ENCODE measurements at regions not wholly inside any gene's neighbourhood (a gene's known extent, or its start where the extent isn't known, plus 50 kb on each side); places are given as distances from the start of the nearest gene placed in this dataset.

DNA sequence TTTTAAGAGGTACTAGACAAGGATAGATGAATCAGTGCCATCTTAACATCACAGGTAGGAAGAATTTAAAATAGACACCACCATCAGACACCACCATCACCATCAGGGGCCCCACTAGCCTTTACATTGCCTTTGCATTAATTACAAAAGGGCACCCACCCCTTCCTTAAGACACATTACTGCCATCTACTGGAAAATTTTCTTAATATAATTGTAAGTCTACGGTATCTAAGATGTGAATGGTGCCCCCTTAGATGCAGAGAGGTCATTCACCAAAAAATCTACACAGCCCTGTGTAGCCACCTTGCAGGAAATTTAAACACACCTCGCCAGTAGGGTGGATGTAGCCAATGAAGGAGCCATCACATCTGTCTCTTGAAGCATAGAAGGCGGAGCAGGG is 184.1 kb downstream of the MID1IP1 start (continued):
- TF ChIP-seq, protein P1, sequence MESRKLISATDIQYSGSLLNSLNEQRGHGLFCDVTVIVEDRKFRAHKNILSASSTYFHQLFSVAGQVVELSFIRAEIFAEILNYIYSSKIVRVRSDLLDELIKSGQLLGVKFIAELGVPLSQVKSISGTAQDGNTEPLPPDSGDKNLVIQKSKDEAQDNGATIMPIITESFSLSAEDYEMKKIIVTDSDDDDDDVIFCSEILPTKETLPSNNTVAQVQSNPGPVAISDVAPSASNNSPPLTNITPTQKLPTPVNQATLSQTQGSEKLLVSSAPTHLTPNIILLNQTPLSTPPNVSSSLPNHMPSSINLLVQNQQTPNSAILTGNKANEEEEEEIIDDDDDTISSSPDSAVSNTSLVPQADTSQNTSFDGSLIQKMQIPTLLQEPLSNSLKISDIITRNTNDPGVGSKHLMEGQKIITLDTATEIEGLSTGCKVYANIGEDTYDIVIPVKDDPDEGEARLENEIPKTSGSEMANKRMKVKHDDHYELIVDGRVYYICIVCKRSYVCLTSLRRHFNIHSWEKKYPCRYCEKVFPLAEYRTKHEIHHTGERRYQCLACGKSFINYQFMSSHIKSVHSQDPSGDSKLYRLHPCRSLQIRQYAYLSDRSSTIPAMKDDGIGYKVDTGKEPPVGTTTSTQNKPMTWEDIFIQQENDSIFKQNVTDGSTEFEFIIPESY (IDR thresholded peaks at IDR 0.05; ENCODE audit: borderline replicate concordance, low read depth), result no peak
- TF ChIP-seq, protein P2, sequence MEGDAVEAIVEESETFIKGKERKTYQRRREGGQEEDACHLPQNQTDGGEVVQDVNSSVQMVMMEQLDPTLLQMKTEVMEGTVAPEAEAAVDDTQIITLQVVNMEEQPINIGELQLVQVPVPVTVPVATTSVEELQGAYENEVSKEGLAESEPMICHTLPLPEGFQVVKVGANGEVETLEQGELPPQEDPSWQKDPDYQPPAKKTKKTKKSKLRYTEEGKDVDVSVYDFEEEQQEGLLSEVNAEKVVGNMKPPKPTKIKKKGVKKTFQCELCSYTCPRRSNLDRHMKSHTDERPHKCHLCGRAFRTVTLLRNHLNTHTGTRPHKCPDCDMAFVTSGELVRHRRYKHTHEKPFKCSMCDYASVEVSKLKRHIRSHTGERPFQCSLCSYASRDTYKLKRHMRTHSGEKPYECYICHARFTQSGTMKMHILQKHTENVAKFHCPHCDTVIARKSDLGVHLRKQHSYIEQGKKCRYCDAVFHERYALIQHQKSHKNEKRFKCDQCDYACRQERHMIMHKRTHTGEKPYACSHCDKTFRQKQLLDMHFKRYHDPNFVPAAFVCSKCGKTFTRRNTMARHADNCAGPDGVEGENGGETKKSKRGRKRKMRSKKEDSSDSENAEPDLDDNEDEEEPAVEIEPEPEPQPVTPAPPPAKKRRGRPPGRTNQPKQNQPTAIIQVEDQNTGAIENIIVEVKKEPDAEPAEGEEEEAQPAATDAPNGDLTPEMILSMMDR (IDR thresholded peaks at IDR 0.05), result peak; percentile 44
- TF ChIP-seq RFX5 (IDR thresholded peaks at IDR 0.05; ENCODE audit: low read length), result no peak

DNA sequence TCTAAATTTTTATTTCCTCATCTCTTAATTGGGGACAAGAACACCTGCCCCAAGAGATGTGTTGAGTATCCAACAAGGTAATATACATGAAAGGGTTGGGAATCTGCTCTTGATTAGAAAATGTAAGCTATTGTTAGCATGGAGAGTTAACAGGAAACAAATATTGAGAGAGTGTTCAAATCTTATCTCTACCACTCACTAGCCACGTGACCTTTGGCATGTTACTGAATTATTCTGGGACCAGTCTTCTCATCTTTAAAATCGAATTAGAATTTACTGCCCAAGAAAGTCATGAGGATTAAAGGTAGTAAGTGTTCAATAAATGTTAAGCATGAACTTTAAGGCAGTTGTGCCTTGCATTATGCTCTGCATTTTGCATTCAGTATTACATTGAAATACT is 184.7 kb downstream of the MID1IP1 start:
- no peak for TF ChIP-seq SIN3A (IDR thresholded peaks at IDR 0.05; ENCODE audit: borderline replicate concordance, low read depth, low read length)
- no peak for TF ChIP-seq RCOR1 (IDR thresholded peaks at IDR 0.05; ENCODE audit: low read length)
- TF ChIP-seq, protein P3, sequence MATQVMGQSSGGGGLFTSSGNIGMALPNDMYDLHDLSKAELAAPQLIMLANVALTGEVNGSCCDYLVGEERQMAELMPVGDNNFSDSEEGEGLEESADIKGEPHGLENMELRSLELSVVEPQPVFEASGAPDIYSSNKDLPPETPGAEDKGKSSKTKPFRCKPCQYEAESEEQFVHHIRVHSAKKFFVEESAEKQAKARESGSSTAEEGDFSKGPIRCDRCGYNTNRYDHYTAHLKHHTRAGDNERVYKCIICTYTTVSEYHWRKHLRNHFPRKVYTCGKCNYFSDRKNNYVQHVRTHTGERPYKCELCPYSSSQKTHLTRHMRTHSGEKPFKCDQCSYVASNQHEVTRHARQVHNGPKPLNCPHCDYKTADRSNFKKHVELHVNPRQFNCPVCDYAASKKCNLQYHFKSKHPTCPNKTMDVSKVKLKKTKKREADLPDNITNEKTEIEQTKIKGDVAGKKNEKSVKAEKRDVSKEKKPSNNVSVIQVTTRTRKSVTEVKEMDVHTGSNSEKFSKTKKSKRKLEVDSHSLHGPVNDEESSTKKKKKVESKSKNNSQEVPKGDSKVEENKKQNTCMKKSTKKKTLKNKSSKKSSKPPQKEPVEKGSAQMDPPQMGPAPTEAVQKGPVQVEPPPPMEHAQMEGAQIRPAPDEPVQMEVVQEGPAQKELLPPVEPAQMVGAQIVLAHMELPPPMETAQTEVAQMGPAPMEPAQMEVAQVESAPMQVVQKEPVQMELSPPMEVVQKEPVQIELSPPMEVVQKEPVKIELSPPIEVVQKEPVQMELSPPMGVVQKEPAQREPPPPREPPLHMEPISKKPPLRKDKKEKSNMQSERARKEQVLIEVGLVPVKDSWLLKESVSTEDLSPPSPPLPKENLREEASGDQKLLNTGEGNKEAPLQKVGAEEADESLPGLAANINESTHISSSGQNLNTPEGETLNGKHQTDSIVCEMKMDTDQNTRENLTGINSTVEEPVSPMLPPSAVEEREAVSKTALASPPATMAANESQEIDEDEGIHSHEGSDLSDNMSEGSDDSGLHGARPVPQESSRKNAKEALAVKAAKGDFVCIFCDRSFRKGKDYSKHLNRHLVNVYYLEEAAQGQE (IDR thresholded peaks at IDR 0.05; ENCODE audit: low read depth, low read length), result no peak
- TF ChIP-seq, protein P4, sequence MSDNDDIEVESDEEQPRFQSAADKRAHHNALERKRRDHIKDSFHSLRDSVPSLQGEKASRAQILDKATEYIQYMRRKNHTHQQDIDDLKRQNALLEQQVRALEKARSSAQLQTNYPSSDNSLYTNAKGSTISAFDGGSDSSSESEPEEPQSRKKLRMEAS (IDR thresholded peaks at IDR 0.05; ENCODE audit: low read depth), result no peak
- TF ChIP-seq, protein P5, sequence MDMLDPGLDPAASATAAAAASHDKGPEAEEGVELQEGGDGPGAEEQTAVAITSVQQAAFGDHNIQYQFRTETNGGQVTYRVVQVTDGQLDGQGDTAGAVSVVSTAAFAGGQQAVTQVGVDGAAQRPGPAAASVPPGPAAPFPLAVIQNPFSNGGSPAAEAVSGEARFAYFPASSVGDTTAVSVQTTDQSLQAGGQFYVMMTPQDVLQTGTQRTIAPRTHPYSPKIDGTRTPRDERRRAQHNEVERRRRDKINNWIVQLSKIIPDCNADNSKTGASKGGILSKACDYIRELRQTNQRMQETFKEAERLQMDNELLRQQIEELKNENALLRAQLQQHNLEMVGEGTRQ (IDR thresholded peaks at IDR 0.05; ENCODE audit: borderline replicate concordance, low read depth, low read length), result no peak
- no peak for TF ChIP-seq MEF2A (IDR thresholded peaks at IDR 0.05; ENCODE audit: borderline replicate concordance, low read depth)
- TF ChIP-seq POLR2AphosphoS5 (IDR thresholded peaks at IDR 0.05; ENCODE audit: low read depth, low read length), result no peak
- TF ChIP-seq FOXJ3 (CRISPR knock-in tag; IDR thresholded peaks at IDR 0.05), result no peak
- TF ChIP-seq, protein P6, sequence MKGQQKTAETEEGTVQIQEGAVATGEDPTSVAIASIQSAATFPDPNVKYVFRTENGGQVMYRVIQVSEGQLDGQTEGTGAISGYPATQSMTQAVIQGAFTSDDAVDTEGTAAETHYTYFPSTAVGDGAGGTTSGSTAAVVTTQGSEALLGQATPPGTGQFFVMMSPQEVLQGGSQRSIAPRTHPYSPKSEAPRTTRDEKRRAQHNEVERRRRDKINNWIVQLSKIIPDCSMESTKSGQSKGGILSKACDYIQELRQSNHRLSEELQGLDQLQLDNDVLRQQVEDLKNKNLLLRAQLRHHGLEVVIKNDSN (IDR thresholded peaks at IDR 0.05; ENCODE audit: borderline replicate concordance, low read depth), result no peak
- H3K27ac ChIP-seq (ENCODE audit: low read depth in 2 of 2, low read length in 1 of 2), result no peak overlapping the region
- no peaks in the 10 kb centered on the region for H3K36me3 ChIP-seq (replicated peaks in 1 of 2; ENCODE audit: control insufficient read depth in 1 of 2, insufficient read depth in 2 of 2, low read length in 1 of 2)
- no peaks in the 10 kb centered on the region; a peak in 1 of 4 replicates for H3K4me1 ChIP-seq (ENCODE audit: control insufficient read depth in 1 of 2, insufficient read depth in 2 of 2, low read depth in 1 of 2, low read length in 1 of 2)
- H3K4me2 ChIP-seq, result no peak overlapping the region
- POLR2A ChIA-PET, result no interaction called here
- H3K27me3 ChIP-seq (ENCODE audit: insufficient read depth), result no peaks in the 10 kb centered on the region
- H2AFZ ChIP-seq (ENCODE audit: low read depth), result no peak overlapping the region
- H3K9me3 ChIP-seq, result no peaks in the 10 kb centered on the region
- no peaks in the 10 kb centered on the region for H4K20me1 ChIP-seq (ENCODE audit: insufficient read depth)
- WGBS (ENCODE audit: low lambda C conversion rate), result 16% methylated on average over 2 of the region's 2 CpGs
- H3F3A ChIP-seq (replicated peaks; ENCODE audit: insufficient read depth), result no peaks in the 10 kb centered on the region
- no peak overlapping the region for H3K9ac ChIP-seq
- no peak overlapping the region for H3K4me3 ChIP-seq (ENCODE audit: low read depth in 2 of 2, low read length in 1 of 2)
- no peaks in the 10 kb centered on the region for H3K9me2 ChIP-seq
- CTCF ChIA-PET, result interaction anchor here (1.7 kb wide), 1 partner anchor 61 kb away, joined by 3 read pairs; no protein-coding TSS in a partner anchor
- no peak for DNase-seq
- H3K79me2 ChIP-seq (ENCODE audit: insufficient read depth), result no peaks in the 10 kb centered on the region
